DOHH2 (cell line): ENCODE measurements at regions not wholly inside any gene's neighbourhood (a gene's known extent, or its start where the extent isn't known, plus 50 kb on each side); places are given as distances from the start of the nearest gene placed in this dataset.

Experiments
- H3F3A ChIP-seq: fragments of 200-600 bp; sonication (generic), shearing (Covaris generic); 2 replicates; pipeline ENCODE4 v1.6.0; 2016; ENCODE audit warnings: antibody characterized with exemption, mild to moderate bottlenecking; ENCODE audit not compliant: control insufficient read depth, insufficient read depth
- H3K27ac ChIP-seq: fragments of 200-600 bp; sonication (generic); 2 replicates; pipeline ENCODE4 v1.5.1; 2014; ENCODE audit warnings: low read depth, mild to moderate bottlenecking, low read length, moderate library complexity
- H3K27me3 ChIP-seq: fragments of 200-600 bp; sonication (generic); 2 replicates; pipeline ENCODE4 v1.6.1; 2014; ENCODE audit warnings: mild to moderate bottlenecking, low read length, mixed read lengths; ENCODE audit not compliant: control insufficient read depth
- H3K36me3 ChIP-seq: fragments of 200-600 bp; sonication (generic); 2 replicates; pipeline ENCODE4 v1.6.1; 2014; ENCODE audit warnings: mild to moderate bottlenecking, low read length, moderate library complexity, mixed read lengths; ENCODE audit not compliant: control insufficient read depth
- H3K4me1 ChIP-seq: fragments of 200-600 bp; sonication (generic); 2 replicates; pipeline ENCODE4 v1.6.1; 2014; ENCODE audit warnings: mild to moderate bottlenecking, low read length, mixed read lengths; ENCODE audit not compliant: control insufficient read depth
- H3K4me2 ChIP-seq: fragments of 200-600 bp; sonication (generic); 2 replicates; pipeline ENCODE4 v1.6.0; 2014; ENCODE audit warnings: mild to moderate bottlenecking, low read length, moderate library complexity
- H3K4me3 ChIP-seq: fragments of 200-600 bp; sonication (generic); 2 replicates; pipeline ENCODE4 v1.5.1; 2014; ENCODE audit warnings: mild to moderate bottlenecking, low read length, mixed read lengths
- H3K79me2 ChIP-seq: fragments of 200-600 bp; sonication (generic); 2 replicates; pipeline ENCODE4 v1.6.1; 2014; ENCODE audit warnings: mild to moderate bottlenecking, low read length, mixed read lengths; ENCODE audit not compliant: control insufficient read depth
- H3K9me2 ChIP-seq: fragments of 200-600 bp; sonication (generic); replicated peaks from 2 replicates; pipeline ENCODE4 v1.6.1; 2014; ENCODE audit warnings: mild to moderate bottlenecking, low read length, mixed read lengths; ENCODE audit not compliant: control insufficient read depth
- H3K9me3 ChIP-seq: fragments of 200-600 bp; sonication (generic); 2 replicates; pipeline ENCODE4 v1.6.1; 2014; ENCODE audit warnings: antibody characterized with exemption, low read length, mixed read lengths; ENCODE audit not compliant: control insufficient read depth, insufficient read depth
- H4K20me1 ChIP-seq: fragments of 200-600 bp; sonication (generic); 2 replicates; pipeline ENCODE4 v1.6.0; 2014; ENCODE audit warnings: low read depth, mild to moderate bottlenecking, antibody characterized with exemption, low read length, moderate library complexity; ENCODE audit not compliant: control insufficient read depth, insufficient read depth
- EZH2phosphoT487 ChIP-seq: fragments of 200-600 bp; sonication (generic); IDR thresholded peaks from 2 replicates; pipeline ENCODE4 v1.6.1; 2017; ENCODE audit warnings: borderline replicate concordance, mild to moderate bottlenecking, antibody characterized with exemption, low read length, moderate library complexity, mixed read lengths
- TF ChIP-seq, protein P1 (sequence below): fragments of 200-600 bp; sonication (generic); IDR thresholded peaks from one replicate; pipeline ENCODE4 v1.5.1; 2014; ENCODE audit warnings: antibody characterized with exemption, mild to moderate bottlenecking, low read depth, low read length; ENCODE audit not compliant: poor library complexity, severe bottlenecking

DNA sequence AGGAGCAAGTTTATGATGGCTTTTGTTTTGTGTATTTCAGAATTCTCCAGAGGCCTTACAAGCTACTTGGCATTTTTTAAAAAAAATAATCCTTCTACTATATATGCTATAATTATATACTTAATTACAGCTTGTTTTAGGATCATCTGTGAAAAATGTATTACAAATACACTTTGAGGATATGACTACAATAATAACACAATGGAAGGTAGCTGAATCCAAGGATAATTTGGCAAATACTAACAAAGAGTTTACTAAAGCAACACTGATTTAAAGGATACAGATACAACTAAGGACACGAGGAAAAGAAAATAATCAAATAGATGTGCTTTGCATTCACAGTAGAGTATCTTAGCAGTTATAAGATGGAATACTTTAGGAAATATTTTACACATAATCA is 381.9 kb upstream of the CITED2 start:
- TF ChIP-seq EZH2phosphoT487 = no peak
- TF ChIP-seq, protein P1, sequence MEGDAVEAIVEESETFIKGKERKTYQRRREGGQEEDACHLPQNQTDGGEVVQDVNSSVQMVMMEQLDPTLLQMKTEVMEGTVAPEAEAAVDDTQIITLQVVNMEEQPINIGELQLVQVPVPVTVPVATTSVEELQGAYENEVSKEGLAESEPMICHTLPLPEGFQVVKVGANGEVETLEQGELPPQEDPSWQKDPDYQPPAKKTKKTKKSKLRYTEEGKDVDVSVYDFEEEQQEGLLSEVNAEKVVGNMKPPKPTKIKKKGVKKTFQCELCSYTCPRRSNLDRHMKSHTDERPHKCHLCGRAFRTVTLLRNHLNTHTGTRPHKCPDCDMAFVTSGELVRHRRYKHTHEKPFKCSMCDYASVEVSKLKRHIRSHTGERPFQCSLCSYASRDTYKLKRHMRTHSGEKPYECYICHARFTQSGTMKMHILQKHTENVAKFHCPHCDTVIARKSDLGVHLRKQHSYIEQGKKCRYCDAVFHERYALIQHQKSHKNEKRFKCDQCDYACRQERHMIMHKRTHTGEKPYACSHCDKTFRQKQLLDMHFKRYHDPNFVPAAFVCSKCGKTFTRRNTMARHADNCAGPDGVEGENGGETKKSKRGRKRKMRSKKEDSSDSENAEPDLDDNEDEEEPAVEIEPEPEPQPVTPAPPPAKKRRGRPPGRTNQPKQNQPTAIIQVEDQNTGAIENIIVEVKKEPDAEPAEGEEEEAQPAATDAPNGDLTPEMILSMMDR = no peak
- no peak overlapping the region for H3K4me3 ChIP-seq
- H3K9me2 ChIP-seq = no peaks in the 10 kb centered on the region
- H3K79me2 ChIP-seq = no peaks in the 10 kb centered on the region
- H3K27ac ChIP-seq = no peak overlapping the region
- H3F3A ChIP-seq = no peaks in the 10 kb centered on the region
- no peaks in the 10 kb centered on the region for H4K20me1 ChIP-seq
- H3K36me3 ChIP-seq = no peaks in the 10 kb centered on the region
- no peaks in the 10 kb centered on the region for H3K27me3 ChIP-seq
- H3K4me1 ChIP-seq = no peaks in the 10 kb centered on the region
- H3K9me3 ChIP-seq = no peaks in the 10 kb centered on the region
- H3K4me2 ChIP-seq = no peak overlapping the region

DNA sequence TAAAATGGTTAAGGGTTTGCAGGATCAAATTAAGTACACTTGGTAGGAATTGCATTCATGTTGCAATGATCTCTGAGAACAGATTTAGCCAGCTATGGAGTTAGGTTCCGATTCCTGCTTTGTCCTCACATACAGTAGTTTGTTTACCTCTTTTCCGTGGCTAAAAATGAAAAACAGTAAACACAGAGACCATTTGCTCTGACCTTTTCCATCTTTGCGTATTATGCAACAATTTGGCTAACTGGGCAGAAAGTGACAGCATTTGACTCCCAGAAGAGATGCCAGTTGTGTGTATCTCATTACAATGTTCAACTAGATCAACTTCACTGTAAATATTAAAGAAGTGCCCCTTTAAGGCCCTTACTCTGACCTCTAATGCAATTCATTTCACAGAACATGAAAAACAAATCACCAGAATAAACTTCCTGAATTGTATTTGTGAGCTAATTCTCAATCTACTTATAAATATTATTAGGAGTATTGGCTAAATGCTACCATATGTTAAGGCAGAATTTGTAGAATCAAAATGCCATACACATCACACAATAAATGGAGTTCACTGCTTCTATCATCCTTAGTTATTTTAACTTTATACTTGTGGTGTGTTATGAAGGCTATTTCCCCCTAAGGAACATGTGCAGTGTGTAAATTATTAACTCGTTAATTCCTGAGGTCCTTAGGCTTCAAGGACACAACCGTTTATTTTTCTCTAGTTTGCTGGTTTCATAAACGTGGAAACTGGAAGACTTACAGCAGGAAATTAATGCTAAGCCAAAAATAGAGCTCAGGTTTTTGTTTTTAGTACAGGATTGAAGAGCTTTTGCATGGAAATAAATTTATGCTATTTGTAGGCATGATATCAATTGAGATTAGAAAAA is 380.7 kb upstream of the CITED2 start:
- Histone ChIP-seq H3K9me2 (no peaks in the 10 kb centered on the region), H3K27me3 (no peaks in the 10 kb centered on the region), H3K9me3 (no peaks in the 10 kb centered on the region), H3K79me2 (no peaks in the 10 kb centered on the region), H3K36me3 (no peaks in the 10 kb centered on the region), H3K4me1 (no peaks in the 10 kb centered on the region), H3F3A (no peaks in the 10 kb centered on the region), H4K20me1 (no peaks in the 10 kb centered on the region), H3K27ac (no peak overlapping the region), H3K4me3 (no peak overlapping the region), H3K4me2 (no peak overlapping the region)
- TF ChIP-seq, protein P1 = no peak
- TF ChIP-seq EZH2phosphoT487 = no peak

DNA sequence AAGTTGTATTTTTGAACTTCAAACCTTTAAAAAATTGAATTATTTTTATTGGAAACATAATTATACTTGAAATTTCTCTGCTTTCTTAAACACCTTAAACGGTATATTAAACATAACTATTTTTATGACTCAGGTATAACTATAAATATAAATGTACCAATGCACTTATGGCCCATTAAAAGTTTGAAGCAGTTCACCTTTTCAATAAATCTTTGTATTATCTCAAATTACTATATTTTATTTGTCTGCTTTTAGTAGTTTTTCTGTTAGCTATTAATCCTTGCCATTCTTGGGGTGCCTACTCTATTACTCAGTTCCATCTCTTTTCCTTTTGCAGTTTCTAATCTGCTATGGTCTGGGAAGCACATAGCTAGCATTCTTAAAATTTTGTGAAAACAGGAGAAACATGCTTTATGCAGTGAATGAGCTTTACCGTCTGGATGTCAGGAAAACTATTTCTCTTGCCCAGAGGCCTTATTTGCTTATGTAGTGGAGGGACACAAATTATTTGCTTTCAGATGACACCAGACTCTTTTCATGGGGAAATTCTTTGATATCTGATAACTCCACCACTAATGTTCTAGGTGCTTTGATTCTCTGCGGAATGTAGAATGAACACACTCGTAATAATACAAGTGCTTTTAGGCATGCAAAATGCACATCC is 378.9 kb upstream of the CITED2 start:
- Histone ChIP-seq H3K27me3 (no peaks in the 10 kb centered on the region), H3K4me2 (no peak overlapping the region), H3K9me2 (no peaks in the 10 kb centered on the region), H3K4me1 (no peaks in the 10 kb centered on the region), H3K9me3 (no peaks in the 10 kb centered on the region), H3K79me2 (no peaks in the 10 kb centered on the region), H3K4me3 (no peak overlapping the region), H4K20me1 (no peaks in the 10 kb centered on the region), H3K36me3 (no peaks in the 10 kb centered on the region), H3K27ac (no peak overlapping the region), H3F3A (no peaks in the 10 kb centered on the region)
- no peak for TF ChIP-seq EZH2phosphoT487
- TF ChIP-seq, protein P1 = no peak
